Parathyroid adenoma (tissue), 2 donors: ENCODE measurements at regions not wholly inside any gene's neighbourhood (a gene's known extent, or its start where the extent isn't known, plus 50 kb on each side); places are given as distances from the start of the nearest gene placed in this dataset.

ENCODE experiments used
- H2AFZ ChIP-seq: fragments of 300-600 bp; sonication (generic); one replicate; pipeline ENCODE4 v1.7.0; 2017; ENCODE audit warnings: antibody characterized with exemption, mild to moderate bottlenecking
- H3K27ac ChIP-seq: fragments of 300-600 bp; sonication (generic); one replicate; pipeline ENCODE4 v1.7.0; 2017
- H3K27me3 ChIP-seq: fragments of 300-600 bp; sonication (generic); one replicate; pipeline ENCODE4 v1.7.0; 2017; ENCODE audit warnings: low read length; ENCODE audit not compliant: control insufficient read depth, insufficient read depth
- H3K36me3 ChIP-seq: fragments of 300-600 bp; sonication (generic); one replicate; pipeline ENCODE4 v1.7.0; 2017; ENCODE audit warnings: low read length; ENCODE audit not compliant: control insufficient read depth, insufficient read depth
- H3K4me1 ChIP-seq: fragments of 300-600 bp; sonication (generic); one replicate; pipeline ENCODE4 v1.7.0; 2017; ENCODE audit warnings: control low read depth
- H3K4me2 ChIP-seq: fragments of 300-600 bp; sonication (generic); one replicate; pipeline ENCODE4 v1.7.0; 2017; ENCODE audit warnings: low read length
- H3K4me3 ChIP-seq: fragments of 300-600 bp; sonication (generic); one replicate; pipeline ENCODE4 v1.7.0; 2017; ENCODE audit warnings: low read depth, low read length
- H3K79me2 ChIP-seq: fragments of 300-600 bp; sonication (generic); one replicate; pipeline ENCODE4 v1.7.0; 2017; ENCODE audit warnings: control low read depth
- H3K9ac ChIP-seq: fragments of 300-600 bp; sonication (generic); one replicate; pipeline ENCODE4 v1.7.0; 2017; ENCODE audit warnings: mild to moderate bottlenecking
- H3K9me3 ChIP-seq: fragments of 300-600 bp; sonication (generic); one replicate; pipeline ENCODE4 v1.7.0; 2017; ENCODE audit warnings: low read length; ENCODE audit not compliant: control insufficient read depth
- CTCF ChIP-seq: fragments of 300-600 bp; sonication (generic); IDR thresholded peaks from one replicate; pipeline ENCODE4 v1.7.0; 2017; ENCODE audit warnings: antibody characterized with exemption, mild to moderate bottlenecking
- donor health status: primary hyperparathyroidism.

DNA sequence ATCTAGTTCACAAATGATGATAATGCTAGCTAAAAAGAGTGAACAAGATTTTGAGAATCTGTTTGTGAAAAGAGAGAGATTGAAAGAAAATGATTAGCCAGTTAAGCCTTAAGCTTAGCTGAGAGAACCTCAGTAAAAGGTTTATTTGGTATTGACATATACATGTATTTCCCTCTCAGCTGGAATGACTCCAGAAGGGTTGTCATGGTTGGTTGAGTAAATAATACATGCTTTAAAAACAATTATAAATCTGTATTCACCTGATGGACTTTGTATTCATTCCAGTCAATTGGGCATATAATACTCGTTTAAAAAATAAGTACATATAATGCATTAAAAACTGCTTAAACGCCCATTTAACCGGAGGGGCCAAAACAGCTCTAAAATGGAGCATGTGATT lies 181.4 kb downstream of the GRB14 start:
- H3K9me3 ChIP-seq = no peaks in the 10 kb centered on the region
- no peak overlapping the region for H3K9ac ChIP-seq
- no peak overlapping the region for H3K4me2 ChIP-seq
- H3K36me3 ChIP-seq = no peaks in the 10 kb centered on the region
- H3K79me2 ChIP-seq = no peaks in the 10 kb centered on the region
- no peak overlapping the region for H3K4me3 ChIP-seq
- no peak overlapping the region for H3K27ac ChIP-seq
- H3K4me1 ChIP-seq = no peaks in the 10 kb centered on the region
- H3K27me3 ChIP-seq = no peaks in the 10 kb centered on the region
- H2AFZ ChIP-seq = no peak overlapping the region
- TF ChIP-seq CTCF = no peak

- TF ChIP-seq CTCF = no peak
- Histone ChIP-seq H3K36me3 (no peaks in the 10 kb centered on the region), H3K4me2 (no peak overlapping the region), H2AFZ (no peak overlapping the region), H3K79me2 (no peaks in the 10 kb centered on the region), H3K27ac (no peak overlapping the region), H3K9me3 (no peaks in the 10 kb centered on the region), H3K9ac (no peak overlapping the region), H3K4me1 (no peaks in the 10 kb centered on the region), H3K27me3 (no peaks in the 10 kb centered on the region), H3K4me3 (no peak overlapping the region)
Measured at GRCh38 chr2:164439235-164439634, 182.0 kb downstream of the GRB14 start.

- no peaks in the 10 kb centered on the region for H3K9me3 ChIP-seq
- H3K4me2 ChIP-seq = no peak overlapping the region
- H3K4me1 ChIP-seq = no peaks in the 10 kb centered on the region
- H3K36me3 ChIP-seq = no peaks in the 10 kb centered on the region
- H3K9ac ChIP-seq = no peak overlapping the region
- H3K27ac ChIP-seq = no peak overlapping the region
- no peaks in the 10 kb centered on the region for H3K79me2 ChIP-seq
- H3K27me3 ChIP-seq = no peaks in the 10 kb centered on the region
- H3K4me3 ChIP-seq = no peak overlapping the region
- TF ChIP-seq CTCF = no peak
- H2AFZ ChIP-seq = no peak overlapping the region
Measured at GRCh38 chr2:164438490-164439205, 182.6 kb downstream of the GRB14 start.

- Histone ChIP-seq H3K4me2 (no peak overlapping the region), H3K4me1 (no peaks in the 10 kb centered on the region), H2AFZ (no peak overlapping the region), H3K27me3 (no peaks in the 10 kb centered on the region), H3K27ac (no peak overlapping the region), H3K9ac (no peak overlapping the region), H3K9me3 (no peaks in the 10 kb centered on the region), H3K79me2 (no peaks in the 10 kb centered on the region), H3K36me3 (no peaks in the 10 kb centered on the region), H3K4me3 (no peak overlapping the region)
- no peak for TF ChIP-seq CTCF
Measured at GRCh38 chr2:164436131-164436530, 185.2 kb downstream of the GRB14 start.

GRCh38 chr2:164430166-164430783 lies 191.0 kb downstream of the GRB14 start:
- no peaks in the 10 kb centered on the region for H3K36me3 ChIP-seq
- H3K4me1 ChIP-seq = no peaks in the 10 kb centered on the region
- H3K79me2 ChIP-seq = no peaks in the 10 kb centered on the region
- H3K9me3 ChIP-seq = no peaks in the 10 kb centered on the region
- no peak overlapping the region for H3K27ac ChIP-seq
- H3K4me2 ChIP-seq = no peak overlapping the region
- H3K9ac ChIP-seq = no peak overlapping the region
- peak; percentile 49 for TF ChIP-seq CTCF
- no peaks in the 10 kb centered on the region for H3K27me3 ChIP-seq
- no peak overlapping the region for H2AFZ ChIP-seq
- H3K4me3 ChIP-seq = no peak overlapping the region
